ENCODE measurements at regions not wholly inside any gene's neighbourhood (a gene's known extent, or its start where the extent isn't known, plus 50 kb on each side); places are given as distances from the start of the nearest gene placed in this dataset.
"Not testable (repeated sequence)": the region's sequence is repeated elsewhere in the genome, so short reads cannot be mapped to it uniquely, and the experiment has no call there.

DNA sequence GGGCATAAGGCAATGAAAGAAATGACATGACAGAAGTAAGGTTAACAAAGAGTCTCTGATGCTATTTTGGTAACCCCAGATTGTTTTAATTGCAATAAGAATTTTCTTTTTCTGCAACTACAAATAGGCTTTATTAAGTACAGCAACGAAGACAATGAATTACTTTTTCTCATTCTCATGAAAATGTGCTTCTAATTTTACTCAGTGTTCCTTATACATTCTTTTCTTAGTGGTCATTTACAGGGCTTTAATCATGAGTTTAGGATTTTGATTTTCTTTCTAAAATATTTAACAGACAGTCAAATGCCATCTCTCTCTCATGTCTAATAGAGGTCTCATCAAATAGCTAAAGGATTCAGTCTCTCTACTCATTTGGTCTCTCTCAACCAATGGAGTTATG is 452.1 kb downstream of the RAP2B start:
- DNase-seq = no peak

DNA sequence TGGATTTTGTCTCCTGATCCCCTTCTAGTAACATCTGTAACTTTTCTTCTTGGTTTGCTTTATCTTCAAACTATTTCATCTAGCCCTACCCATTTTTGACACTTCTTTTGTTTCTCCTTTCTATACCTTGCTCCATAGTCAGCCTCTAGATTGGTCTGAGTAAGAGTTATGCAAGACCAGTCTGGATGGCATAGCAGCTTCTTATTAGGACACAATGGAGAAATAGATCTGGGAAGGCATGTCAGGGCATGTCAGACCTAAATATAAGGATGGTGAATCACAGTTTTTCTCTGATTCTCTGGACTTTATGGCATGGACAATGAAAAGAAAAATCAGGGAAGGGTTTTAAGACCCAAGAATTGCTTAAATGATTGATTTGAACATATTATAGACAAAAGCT is 452.5 kb downstream of the RAP2B start:
- DNase-seq = no peak

DNA sequence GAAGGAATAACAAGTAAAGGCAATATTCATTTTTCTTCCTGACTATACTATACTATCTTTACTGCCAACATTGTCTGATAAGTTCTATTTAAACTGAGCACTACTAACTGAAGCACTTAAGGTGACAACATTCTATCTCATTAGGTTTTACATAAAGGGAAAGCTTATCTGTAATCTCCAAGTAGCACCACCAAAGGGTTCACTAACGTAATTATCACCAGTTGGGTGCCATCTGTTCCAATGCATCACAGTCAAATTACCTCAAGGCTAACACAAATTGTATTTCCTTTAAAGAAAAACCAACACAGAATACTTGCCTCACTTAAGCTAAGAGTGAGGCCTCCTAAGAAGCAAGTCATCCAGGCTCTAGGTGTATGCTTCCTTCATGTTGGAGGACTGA is 453.8 kb downstream of the RAP2B start:
- no peak for DNase-seq

DNA sequence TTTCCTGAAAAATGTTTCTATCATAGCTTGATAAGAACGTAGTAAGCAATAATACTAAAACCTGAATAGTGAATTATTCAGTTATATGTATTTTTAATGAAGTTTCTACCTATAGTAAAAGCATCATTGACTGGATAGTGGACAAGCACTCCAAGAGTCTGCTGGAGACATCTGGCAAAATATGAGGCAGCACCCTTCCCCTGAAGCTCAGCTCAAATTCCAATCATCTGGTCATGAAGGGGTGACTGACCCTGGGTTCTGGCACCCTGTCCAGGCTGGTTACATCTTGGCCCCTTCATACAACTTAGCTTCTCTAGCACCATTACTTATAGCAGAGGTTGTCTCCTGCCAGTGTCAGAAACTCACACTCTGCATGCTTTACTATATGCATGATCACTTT is 455.4 kb downstream of the RAP2B start:
- no peak for DNase-seq

DNA sequence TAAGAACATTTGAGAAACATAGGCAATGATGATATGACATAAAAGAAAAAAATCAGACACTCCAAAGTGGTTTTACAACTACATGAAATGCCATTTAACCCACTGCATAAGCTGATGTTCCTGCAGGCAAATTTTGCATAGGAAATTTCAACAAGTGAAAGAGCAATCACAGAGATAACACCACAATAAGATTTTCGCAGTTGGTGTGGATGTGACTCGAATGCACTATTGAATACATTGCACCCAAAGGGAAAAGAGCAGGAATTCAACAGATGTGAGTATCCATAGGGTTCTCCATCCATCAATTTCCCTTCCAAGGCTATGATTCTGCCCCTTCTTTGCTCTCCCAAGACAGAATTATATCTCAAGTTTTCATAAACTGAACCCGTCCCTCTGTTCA is 456.1 kb downstream of the RAP2B start:
- no peak for DNase-seq

DNA sequence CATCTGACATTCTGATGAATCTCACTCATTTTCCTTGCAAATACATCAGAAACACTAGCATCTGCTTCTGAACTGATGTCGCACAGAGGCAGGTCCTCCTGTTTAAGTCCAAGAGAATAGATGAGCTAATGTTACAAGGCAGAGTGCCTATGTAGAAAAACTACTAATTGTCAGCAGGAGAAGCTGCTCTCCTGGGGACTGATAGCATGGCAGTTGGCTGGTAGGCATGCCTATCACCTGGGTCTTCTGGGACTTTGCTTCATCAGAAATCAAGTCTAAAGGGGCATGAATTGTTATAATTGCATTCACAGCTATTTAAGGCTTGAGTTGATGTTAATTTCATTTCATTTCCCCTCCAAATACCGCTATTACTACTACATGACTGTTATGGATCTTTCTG is 457.2 kb downstream of the RAP2B start:
- peak in 1 of 51 donors; percentile 53 for DNase-seq

DNA sequence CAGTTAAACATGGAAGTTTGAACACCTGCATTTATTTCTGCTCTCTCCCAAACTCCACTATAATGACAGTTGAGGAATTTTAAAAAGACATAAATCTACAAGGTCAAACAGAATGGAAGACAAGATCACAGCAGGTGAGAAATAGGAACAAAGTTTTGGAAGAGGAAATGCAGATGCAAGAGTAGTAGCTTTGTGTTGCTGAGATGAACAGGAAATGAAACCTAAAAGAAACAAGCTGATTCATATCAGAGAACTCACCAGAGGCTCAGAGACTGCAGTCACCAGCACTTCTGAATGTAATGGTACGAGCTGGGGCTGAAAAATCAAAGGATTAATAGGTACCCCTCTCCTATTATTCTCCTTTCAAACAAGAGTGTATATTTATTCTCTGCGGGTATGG is 459.9 kb downstream of the RAP2B start:
- DNase-seq = no peak

DNA sequence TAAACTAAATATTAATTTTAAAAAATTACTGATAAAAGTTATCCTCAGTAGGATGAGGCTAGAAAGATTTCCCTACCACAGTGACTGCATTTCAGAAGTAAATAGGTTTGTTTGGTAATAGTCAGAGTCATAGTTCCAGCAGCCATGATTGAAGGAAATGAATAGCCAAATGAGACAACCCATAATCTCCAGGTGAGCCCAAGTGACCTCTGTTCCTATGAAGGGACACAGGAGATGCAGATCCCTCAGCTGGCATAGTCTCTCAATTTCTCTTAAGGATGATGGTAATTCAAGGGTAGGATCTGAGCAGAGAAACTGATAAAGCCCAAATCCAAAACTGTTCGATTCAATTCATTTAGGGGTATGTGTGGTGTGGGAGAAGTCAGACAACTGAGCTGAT is 461.8 kb downstream of the RAP2B start:
- no peak for DNase-seq

DNA sequence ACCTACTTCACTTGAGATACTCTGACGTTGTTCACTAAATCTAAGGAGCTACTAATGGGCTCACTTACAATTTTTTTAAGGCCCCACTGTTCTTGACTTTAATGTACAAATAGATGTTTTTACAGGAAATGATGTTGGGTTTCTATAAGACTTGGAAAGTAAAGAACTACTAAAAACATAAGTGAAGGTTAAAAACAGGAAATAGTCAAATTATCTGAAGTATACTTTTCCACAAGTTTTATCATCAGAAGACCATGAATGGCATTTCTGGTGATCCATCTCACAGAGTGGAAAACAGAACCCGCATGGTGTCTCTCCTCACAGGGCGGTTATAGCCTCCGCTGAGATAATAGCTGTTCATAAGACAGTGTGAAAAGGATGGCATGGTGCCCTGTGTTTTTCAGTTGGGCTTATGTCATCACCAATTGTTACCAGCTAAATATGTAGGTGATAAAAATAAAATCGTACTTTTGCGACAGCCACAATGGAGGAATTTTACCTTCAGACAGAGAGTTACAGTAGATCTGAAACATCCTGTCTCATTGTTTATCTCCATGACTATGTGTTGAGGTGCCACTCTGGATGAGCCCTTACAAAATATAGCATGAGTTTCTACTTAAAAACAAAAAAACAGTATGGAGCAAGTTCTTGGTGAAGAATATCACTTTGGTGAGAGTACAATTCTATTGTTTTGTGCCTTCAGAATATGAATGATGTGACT is 462.4 kb downstream of the RAP2B start:
- DNase-seq = no peak

DNA sequence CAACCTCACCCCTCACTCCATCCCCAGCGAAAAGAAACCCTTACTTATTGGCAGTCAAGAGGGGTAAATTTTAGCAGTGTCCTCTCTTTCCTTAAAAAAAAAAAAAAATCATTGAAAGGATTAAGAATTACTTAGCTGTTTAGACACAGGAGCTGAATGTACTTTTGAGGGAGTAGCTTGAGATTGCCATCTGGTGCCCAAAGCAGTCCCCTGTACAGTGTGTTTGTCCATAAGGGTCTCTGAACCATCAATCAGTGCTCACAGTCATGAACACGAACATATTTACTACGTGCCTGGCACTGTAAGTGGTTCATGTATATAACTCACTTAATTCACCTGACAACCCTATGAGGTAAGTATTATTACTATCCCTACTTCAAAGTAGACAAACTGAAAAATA is 463.5 kb downstream of the RAP2B start:
- DNase-seq = no peak

DNA sequence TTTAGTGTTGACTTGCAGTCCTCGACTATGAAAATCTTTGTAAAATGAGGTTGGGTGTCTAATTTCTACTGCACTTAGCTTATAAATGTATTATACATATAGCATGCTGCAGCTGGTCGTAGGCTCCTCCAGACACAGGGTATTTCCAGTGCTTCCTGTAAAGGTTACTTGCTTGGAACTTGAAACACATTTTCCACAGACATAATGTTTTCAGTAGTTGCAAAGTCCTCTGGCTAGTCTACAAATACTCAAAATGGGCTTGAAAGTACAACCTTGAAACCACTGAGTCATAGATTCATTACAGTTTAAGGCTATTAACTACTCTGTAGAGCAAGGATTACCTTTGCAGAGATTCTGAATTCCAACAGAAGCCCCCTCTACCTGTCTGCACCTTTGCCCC is 464.1 kb downstream of the RAP2B start:
- DNase-seq = no peak

DNA sequence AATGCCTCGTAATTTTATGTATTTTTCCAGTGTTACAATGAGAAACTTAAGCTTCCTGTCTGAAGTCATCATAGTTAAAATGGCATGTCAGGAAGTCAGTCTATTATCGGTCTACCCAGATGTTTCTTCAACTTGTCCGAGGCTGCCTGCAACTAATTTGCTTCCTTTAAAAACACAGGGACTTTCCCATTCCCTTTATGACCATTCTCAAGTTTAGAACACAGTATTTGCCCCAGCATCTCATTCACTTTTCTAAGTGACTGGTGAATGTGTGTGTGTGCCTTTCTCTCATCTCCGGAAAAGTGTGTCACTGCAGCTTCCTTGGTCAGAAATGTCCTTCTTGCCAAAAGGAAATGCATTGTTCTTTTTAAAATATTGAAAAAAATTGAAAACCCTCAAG is 466.6 kb downstream of the RAP2B start:
- no peak for DNase-seq

DNA sequence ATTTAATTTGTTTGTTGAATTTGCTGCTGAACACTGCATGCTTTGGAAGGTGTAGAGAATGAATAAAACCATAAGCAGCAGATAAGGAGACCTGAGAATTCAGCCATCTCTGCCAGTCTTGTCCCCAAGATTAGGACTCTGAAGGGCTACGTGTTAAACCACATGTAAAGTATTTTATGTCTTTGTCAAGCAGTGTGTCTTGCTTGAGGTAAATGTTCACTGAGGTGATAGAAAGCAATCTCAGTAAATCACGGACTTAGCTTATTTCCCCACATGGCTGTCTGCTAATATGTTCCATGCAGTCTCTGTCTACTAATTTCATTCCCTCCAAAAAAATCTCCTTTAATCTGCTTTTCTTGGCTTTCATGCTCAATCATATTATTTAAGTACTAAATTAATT is 467.1 kb downstream of the RAP2B start:
- DNase-seq = no peak

DNA sequence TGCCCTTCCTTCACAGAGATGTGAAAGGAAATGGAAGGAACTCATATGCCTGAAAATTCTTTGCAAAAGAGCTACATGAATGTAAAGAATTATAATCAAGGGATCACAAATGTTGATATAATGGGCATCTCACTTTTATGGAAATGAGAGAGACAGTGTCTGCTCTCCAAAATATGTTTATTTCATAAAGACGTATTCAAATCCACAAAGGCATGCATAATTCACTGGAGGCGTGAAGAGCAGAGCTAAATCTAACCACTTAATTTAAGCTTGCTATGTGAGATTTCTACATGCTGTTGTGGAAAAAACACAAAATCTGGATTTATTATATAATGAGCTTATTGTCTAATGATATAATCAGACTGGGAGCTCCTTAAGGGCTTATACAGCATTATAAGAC is 469.1 kb downstream of the RAP2B start:
- no peak for DNase-seq

DNA sequence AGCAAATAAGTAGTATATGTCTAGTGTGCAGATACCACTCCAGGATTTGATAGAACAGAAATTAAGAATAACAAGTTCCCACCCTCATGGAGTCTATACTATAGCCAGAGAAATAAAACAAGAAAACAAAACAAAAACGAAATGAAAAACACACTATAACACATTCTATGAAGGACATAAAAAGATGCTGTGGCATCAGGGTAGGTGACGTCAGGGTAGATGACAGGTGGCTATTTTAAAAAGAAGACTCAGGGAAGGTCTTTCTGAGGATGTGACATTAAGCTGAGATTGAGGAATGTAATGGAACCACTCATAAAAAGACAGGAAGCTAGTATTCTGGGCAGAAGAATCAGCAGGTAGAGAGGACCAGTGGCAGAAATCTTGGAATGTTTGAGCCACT is 469.6 kb downstream of the RAP2B start:
- DNase-seq = no peak

DNA sequence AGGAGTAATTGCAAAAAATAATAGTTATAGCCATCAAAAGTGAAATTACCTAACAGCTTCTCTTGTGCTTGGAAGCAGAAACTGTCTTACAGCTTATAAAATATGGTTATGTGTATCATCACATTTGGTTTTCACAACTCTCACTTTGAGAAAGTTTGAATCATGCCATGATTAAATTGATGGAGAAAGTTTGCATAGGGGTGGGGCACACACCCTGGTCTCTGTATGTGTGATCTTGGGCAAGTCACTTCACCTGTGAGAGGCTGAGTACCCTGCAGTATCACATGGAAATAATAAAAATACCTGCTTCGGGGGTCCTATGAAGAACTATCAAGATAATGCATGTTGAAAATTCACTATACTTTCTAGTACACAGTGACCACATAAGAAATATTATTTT is 471.4 kb downstream of the RAP2B start:
- DNase-seq = no peak

DNA sequence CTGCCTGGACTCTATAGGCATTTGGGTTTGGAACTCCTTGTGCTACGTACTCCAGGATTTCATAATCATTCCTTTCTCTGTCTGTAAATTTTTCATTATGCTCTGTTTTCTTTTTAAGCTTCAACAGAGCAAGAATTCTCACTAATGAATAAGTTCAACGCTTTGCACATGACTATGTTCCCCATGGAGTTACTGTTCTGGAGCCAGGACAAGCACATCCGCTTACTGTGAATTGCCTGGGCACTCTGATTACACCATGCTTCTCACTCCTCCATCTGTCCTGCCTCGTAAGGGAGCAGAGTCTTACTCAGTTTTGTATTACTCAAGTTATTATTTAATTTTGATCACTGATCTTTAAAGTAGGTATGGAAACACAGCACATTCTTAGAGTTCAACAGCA is 472.7 kb downstream of the RAP2B start:
- DNase-seq = no peak

DNA sequence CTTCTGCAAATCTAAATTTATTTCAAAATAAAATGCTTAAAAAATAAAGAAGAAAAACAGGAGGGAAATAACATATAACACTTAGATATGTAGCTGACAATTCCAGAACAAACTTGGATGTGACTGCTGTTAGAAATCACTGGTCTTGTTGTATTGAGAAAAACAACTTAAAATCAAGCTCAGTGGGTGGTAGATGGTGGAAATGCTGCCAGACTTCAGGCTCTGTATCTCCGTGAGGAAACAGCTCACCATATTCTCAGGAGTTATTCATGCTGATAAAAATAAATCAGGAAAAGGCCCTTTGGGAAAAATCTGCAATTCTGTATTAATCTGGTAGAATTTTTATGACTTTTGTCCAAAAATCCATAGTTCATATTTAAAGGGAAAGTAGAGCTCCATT is 477.6 kb downstream of the RAP2B start:
- no peak for DNase-seq

DNA sequence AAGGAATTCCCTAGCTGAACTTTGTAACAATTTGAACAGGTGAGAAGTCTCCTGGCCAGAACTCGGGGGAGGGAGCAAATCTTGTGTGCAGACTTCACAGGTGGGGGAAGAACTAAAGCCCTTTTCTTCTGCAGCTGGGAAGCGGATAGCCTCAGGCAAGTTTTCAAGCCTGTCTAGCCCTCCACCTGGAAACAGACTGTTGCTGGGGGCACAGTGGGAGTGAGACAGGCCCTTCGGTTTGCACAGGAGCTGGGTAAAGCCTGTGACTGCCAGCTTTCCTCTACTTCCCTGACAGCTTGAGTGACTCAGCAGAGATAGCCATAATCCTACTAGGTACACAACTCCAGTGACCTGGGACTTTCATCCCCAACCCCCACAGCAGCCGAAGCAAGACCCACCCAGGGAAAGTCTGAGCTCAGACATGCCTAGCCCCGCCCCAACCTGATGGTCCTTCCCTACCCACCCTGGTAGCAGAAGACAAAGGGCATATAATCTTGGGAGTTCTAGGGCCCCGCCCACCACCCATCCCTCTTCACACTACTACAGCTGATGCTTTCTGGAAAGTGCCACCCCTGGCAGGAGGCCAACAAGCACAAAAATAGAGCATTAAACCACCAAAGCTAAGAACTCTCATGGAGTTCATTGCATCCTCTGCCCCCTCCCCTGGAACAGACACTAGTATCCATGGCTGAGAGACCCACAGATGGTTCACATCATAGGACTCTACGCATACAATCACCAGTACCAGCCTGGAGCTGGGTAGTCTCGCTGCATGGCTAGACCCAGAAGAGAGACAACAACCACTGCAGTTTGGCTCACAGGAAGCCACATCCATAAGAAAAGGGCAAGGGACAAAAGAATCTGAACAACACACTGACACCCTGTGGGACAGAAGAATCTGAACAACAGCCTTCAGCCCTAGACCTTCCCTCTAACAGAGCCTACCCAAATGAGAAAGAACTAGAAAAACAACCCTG is 479.0 kb downstream of the RAP2B start:
- no peak for DNase-seq

DNA sequence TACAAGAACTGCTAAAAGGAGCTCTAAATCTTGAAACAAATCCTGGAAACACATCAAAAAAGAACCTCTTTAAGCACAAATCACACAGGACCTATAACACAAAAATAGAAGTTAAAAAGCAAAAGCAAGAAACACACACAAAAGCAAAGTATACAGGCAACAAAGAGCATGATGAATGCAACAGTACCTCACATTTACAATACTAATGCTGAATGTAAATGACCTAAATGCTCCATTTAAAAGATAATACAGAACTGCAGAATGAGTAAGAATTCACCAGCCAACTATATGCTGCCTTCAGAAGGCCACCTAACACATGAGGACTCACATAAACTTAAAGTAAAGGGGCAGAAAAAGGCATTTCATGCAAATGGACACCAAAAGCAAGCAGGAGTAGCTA is 478.6 kb upstream of the ARHGEF26 start:
- DNase-seq = not testable (repeated sequence)

DNA sequence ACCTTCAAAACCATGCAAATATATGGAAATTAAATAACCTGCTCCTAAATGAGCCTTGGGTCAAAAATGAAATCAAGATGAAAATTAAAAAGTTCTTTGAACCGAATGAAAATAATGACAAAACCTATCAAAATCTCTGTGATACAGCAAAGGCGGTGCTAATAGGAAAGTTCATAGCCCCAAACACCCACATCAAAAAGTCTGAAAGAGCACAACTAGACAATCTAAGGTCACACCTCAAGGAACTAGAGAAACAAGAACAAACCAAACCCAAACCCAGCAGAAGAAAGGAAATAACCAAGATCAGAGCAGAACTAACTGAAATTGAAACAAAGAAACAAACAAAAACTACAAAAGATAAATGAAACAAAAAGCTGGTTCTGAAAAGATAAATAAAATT is 477.7 kb upstream of the ARHGEF26 start:
- DNase-seq = not testable (repeated sequence)

DNA sequence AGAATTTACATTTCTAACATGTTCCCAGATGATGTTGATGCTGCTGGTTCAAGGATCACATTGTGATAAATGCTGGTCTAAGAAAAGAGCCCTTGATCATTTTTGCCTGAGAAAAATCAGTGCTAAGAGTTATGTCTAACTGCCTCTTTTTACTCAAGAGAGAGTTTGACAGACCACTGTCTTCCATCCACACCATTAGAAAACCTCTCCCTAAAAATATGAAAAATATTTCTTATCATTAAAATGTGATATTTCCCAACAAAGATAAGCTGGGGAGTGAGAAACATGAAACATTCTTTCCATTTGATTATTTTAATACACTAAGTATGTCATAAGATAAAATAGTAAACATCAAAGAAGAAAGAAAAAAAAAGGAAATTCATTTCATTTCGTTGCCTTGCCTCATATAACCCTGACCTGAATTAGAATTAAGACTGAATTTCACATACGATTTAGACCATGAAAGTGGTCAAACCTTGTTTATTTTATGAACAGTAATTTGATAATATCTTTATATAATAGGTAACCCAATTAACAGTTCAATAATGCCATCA is 471.8 kb upstream of the ARHGEF26 start:
- DNase-seq = no peak

DNA sequence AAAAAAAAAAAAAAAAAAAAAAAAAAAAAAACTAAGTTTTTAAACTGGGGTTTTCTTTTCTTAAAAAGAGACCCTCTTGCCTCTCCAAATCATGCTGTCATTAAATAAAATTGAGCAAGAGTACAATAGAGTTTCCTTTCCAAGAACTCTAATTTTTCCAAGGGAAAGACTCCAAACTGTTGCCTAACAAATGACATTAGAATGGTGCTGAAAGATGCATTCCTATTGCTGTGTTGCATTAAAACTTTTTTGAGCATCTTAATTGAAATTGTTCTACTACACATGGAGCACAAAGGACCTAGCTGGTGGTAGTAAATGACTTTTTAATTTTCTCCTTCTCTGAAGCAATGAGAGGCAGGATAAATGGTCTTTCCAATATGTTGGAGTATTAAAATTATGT is 469.1 kb upstream of the ARHGEF26 start:
- no peak for DNase-seq
